Fibroblast of peridontal ligament (primary cell): ENCODE measurements at regions not wholly inside any gene's neighbourhood (a gene's known extent, or its start where the extent isn't known, plus 50 kb on each side); places are given as distances from the start of the nearest gene placed in this dataset.

Experiments
- DNase-seq: peaks from one replicate; pipeline ENCODE4 v3.0.0-alpha.2; 2010; ENCODE audit errors: extremely low read depth

- DNase-seq, result no peak
These were observed 62.1 kb upstream of the IL12A start for GRCh38 chr3:159926573-159926972.

GRCh38 chr3:159928071-159928491 lies 60.6 kb upstream of the IL12A start:
- DNase-seq, result no peak

- peak; percentile 99 for DNase-seq
These were observed 60.0 kb upstream of the IL12A start for GRCh38 chr3:159928666-159929065.

GRCh38 chr3:159929171-159930141 lies 59.2 kb upstream of the IL12A start:
- peak; percentile 93 for DNase-seq

GRCh38 chr3:159934216-159934615 lies 54.4 kb upstream of the IL12A start:
- DNase-seq, result no peak

- DNase-seq, result no peak
These were observed 52.1 kb upstream of the IL12A start for GRCh38 chr3:159936541-159936940.

GRCh38 chr3:159937561-159938166 lies 51.0 kb upstream of the IL12A start:
- DNase-seq, result no peak

- DNase-seq, result peak; percentile 52
These were observed 49.9 kb upstream of the IL12A start for GRCh38 chr3:159938714-159939113.
